ENCODE measurements at regions not wholly inside any gene's neighbourhood (a gene's known extent, or its start where the extent isn't known, plus 50 kb on each side); places are given as distances from the start of the nearest gene placed in this dataset.
"Not testable (repeated sequence)": the region's sequence is repeated elsewhere in the genome, so short reads cannot be mapped to it uniquely, and the experiment has no call there.

DNA sequence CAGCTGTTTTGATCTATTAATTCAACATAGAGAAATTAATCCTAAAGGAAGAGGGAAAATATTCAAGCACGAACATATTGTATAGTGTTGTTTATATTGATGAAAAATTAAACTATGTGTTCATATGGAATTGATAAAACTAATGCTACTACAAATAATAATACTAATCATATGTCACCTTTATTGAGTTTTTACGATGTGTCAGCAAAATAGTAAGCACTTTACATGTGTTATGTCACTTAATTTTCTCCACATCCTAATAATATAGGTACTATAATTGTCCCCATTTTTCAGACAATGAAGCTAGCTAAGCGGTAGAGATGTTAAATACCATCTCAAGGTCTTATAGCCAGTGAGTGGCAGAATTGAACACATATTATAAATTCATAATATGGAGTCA, 2008.5 kb upstream of the WWC1 start:
- DNase-seq (ENCODE audit: low read depth): no peak

DNA sequence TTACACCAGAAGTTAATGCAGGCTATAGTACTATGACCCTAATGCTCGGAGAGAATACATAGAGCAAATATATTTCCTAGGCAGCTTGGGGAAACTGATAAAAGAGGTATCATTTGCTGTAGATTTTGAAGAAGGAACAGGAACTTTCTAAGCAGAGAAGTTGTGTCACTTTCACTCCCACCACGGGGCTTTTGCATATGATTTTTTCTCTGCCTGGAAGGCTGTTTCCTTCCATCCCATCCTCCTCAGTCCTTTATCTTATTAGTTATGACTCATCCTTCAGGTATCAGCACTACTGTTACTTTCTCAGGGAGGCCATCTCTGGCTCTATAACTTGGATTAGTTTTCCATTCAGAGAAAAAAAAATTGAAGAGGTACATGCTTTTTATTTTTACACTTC, 2006.1 kb upstream of the WWC1 start:
- no peak for DNase-seq (ENCODE audit: low read depth)

DNA sequence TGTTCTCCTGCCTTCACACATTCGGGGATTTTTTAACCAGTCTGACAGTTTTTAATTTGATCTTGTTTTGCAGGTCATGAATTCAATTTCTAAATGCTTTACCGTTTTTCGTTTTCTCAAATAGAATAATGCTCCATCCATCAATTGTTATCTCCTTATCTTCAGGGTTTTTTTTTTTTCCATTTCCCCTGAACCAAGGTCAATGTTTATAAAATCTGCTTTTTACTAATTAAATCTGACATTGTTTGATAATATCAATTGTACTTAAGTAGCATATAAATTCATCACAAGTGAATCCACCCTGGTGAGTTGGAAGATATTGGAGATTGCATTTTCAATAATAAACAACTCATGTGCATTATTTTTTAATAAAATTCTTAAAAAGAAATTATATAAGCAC, 2004.6 kb upstream of the WWC1 start:
- no peak for DNase-seq (ENCODE audit: low read depth)

DNA sequence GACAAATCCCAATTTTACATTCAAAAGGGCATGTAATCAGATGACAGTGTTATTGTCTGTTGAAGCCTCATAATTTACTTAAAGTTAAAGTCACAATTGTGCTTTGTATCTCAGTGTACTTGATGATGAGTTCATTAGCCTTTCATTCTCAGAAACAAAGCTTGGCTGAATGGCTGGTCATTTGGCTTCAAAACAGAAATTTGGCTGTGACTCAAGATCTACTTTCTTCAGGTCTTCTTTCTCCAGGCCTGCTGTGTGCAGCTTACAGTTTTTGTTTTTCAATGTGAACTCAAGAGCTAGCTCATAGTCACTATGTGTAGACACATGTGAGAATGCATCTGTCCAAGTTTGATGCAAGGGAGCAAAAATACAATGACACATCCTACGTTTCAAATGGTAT, 2003.6 kb upstream of the WWC1 start:
- DNase-seq (ENCODE audit: low read depth): no peak

DNA sequence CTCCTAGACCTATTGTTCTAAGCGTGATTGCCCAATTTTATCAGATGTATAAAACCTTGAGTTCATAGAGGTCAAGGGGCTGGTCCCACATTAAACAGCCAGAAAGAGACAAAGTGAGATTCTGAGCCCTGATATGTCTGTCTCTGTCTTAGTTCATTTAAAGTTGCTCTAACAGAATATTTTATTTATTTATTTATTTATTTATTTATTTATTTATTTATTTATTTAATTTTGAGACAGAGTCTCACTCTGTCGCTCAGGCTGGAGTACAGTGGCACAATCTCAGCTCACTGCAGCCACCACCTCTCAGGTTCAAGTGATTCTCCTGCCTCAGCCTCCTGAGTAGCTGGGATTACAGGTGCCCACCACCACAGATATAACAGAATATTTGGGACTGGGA, 1999.6 kb upstream of the WWC1 start:
- DNase-seq (ENCODE audit: low read depth): not testable (repeated sequence)

DNA sequence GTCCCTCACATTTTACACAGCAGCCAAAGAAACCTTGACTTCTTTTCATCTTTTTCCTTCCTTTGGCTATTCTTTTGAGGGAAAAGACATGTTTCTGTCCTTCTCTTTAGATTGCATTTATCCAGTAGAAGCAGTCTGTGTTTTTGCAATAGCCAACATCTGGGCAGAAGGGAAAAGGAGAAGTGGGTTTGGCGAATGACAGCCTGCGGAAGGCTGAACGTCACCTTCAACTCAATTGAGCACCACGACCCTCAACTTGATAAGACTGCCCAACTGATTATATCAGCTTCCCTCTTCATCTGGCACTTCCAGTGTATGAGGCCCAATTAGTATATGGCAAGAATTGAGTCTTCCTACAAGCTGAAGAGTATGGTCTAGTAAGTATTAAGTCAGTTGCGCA, 1997.6 kb upstream of the WWC1 start:
- no peak for DNase-seq (ENCODE audit: low read depth)

DNA sequence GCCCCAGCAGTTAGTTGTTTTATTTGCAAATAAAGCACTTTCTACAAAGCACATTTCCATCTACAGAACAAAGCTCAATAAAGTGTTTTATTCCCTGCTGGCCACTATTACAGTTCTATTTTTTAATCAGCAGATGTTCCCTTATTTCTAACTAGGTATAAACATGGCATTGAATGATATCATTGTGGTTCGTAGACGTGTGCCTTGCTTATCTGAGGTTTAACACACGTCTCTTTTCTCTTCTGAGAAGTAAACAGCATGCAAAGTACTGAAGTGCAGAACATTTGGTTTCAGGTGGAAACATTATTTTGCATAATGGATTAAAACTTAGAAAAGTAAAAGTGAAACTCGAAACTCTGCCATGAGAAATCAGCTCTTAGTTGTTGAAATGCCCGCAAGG, 1989.3 kb upstream of the WWC1 start:
- DNase-seq (ENCODE audit: low read depth): no peak

DNA sequence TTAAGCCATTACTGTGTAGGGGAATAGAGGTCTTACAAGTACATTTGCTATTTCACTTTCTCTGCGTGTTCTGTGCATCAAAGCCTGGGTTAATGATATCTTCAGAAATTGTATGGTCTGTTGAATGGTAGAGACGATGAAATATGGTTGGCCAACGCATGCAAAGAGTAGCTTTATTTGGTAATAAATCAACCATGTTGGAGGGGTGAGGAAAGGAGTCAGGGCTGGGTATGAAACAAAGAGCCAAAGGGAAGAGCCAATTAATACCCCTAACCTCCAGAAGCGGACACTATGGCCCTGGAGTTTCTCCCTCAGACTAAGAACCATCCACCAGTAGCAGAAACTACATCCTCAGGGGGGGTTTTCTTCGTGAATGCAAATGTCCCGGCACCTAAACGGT, 1974.0 kb upstream of the WWC1 start:
- DNase-seq (ENCODE audit: low read depth): no peak

DNA sequence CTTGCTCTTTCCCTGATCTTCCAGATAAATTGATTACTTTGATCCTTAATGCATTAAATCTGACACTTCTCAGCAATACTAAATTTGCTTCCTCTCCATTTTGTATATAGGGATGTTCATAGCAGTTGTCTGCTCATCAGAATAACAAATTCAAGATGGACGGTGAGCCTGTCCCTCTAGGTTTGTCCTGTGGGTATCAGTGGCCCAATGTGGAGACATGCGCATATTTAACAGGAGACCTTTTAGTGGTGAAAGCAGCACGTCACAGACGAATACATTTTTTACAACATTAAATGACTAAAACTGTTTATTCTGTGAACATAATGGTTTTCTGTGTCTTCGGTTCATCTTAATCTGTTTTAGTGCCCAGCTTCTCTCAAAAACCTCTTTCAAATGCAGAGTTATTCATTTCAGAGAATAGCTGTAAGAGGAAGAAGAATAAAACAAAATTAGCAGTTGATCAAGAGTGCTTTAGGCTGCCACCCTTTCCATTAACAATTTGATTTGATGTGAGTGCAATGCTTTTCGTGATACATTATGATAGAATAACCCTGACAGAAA, 1970.4 kb upstream of the WWC1 start:
- no peak for DNase-seq (ENCODE audit: low read depth)

DNA sequence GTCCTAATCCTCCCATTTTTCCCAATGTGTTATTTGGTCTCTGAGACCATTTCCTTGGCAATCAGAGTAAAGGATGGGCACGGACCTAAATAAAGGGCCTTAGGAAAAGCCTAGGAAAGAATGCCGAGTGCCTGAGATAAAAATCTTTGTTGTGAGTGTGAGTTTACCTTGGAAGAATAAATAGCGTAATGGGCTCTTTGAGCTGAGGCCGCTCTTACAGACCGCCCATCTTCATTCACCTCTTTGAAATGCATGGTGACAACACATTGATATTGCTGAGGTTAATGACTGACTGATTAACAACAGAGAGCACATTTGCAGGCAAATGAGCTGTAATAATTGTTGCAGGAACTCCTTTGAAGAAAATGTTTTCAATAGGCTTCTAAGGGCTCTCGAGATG, 1967.1 kb upstream of the WWC1 start:
- no peak for DNase-seq (ENCODE audit: low read depth)

DNA sequence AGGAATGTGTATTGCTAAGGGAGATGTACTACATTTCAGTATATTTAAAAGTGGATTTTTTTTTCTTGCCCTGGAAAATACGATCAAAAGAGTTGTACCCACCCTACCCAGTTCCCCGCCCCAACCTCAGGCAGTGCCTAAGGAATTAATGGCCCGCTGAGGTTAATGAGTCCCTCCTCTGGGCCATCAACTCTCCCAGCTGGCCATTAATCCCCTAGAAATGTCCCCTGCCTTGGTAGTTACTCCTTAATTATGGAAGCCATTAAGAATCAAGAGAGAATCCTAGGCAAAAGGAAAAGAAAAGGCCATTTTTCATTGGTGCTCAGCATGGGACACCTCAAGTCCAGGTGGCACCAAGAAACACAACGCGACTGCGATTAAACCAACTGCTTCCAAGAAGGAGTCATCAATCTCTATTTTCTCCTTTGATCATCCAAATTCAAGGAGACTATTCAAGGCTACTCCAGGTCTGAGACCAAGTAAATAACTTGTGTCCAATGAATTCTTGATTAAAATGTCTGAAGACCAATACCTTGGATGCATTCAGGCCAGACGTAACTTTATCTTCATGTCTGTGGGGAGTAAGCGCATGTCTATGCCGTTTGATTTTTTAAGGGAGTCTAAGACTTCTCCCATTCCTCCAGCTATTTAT, 1962.2 kb upstream of the WWC1 start:
- no peak for DNase-seq (ENCODE audit: low read depth)

DNA sequence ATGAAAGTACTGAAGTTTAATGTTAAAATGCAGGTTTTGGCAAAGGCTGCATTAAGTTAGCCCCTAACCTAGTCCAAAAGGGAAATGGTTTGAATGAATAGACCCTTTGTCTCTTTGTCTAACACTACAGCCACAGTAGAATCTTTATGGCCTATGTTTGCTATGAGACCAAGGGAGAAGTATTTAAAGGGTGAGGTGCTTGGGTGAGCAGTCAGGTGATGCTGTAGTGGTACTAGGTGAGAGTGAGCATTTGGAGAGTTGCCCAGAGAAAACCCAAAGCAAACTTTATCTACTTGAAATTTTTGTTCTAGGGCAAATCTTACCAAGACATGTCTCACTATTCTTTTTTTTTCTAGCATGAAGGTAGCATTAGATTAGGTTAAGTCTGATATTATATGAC, 1961.4 kb upstream of the WWC1 start:
- DNase-seq (ENCODE audit: low read depth): no peak

DNA sequence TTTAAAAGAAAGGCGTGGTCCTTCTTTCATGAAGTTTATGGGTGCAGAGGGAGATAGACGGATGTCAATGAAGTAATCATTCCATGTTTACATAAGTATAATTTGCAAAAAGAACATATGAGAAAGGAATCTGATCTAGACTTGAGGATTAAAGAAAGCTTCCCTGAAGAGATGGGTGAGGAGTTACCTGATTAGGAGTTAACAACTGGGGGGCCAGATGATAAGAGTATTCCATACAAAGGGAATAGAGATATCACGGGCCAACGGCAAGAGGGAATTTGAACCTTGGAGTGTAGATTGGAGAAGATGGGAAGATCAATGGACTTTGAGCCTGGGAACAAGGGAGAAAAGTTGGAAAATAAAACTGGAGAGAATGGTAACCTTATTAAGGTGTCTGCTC, 1959.9 kb upstream of the WWC1 start:
- DNase-seq (ENCODE audit: low read depth): no peak

DNA sequence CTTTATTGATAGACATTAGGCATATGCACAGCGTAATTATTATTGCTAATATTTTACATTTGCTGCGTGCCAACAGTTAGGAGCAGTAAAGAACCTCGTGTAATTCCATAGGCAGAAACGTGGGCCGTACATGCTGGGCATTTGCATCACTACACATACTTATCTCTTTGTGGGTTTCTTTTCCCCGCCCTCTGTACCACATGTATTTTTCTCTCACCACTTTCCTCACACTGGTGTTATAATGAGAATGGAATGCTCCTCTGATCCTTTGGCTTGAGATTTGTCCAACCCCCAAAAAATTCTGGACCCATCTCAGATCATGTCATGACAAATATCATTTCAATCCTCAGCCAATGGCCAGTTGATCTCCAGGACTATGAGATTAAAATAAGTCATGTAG, 1952.6 kb upstream of the WWC1 start:
- peak; percentile 86 for DNase-seq (ENCODE audit: low read depth)

DNA sequence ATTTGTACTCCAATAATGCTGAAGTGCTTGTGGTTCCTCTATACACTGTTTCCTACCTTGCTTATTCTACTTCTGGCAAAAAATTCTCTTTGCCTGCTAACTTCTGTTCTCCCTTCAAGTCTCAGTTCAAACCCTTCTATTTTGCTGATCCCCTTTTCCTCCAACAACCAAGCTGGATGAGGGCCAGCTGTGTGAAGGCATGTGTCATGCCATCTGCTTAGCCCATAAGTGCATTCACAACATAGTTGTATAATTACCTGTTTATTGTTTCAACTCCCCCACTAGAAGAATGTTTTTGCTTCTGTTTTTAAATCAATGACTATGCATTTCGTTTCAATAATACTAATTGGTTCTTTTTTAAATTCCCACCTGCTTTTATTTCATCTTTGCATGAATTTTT, 1951.4 kb upstream of the WWC1 start:
- peak; percentile 90 for DNase-seq (ENCODE audit: low read depth)

DNA sequence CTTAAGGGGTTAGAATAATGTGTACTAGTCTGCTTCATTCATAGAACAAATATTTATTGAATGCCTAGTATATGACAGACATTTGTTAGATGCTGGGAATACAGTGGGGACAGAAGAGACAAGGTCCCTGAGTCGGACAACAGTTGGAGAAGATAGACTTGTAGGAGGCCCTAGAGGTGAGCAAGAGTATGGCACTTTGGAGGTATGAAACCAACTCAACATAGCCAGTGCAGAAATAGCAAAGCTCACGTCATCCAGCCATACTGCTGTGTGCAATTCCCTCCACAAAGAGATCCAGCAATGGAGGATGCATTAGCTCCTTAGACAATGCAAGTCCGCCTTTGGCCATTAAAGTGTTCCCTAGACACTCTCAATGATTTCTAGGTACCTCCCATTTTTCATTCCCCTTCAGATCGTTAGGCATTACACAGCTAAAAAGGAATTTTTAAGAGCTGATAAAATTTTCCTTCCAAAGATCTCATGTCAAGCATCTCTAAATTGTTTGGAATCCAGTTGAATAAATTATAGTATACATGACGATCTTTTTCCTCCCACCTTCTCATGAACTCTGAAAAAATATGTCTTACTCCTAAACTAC, 1949.6 kb upstream of the WWC1 start:
- DNase-seq (ENCODE audit: low read depth): peak; percentile 34

DNA sequence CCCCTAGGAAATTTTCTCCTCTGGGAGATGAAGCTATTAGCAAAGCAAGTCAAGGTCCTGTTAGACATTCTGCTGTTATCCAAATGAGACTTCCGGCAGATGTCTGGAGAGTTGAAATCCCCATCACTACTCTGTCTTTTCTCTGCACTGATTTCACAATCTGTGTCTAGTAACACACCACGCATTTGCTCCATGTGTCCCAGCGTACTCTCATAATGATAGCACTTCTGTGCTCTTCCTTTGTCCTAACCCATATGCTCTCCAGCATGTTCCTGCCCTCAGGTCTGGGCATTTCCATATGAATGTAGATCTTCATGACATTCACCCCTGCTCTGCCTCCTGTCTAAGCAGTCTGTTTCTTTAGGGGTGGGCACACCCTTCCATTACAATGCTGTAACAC, 1949.0 kb upstream of the WWC1 start:
- DNase-seq (ENCODE audit: low read depth): no peak

DNA sequence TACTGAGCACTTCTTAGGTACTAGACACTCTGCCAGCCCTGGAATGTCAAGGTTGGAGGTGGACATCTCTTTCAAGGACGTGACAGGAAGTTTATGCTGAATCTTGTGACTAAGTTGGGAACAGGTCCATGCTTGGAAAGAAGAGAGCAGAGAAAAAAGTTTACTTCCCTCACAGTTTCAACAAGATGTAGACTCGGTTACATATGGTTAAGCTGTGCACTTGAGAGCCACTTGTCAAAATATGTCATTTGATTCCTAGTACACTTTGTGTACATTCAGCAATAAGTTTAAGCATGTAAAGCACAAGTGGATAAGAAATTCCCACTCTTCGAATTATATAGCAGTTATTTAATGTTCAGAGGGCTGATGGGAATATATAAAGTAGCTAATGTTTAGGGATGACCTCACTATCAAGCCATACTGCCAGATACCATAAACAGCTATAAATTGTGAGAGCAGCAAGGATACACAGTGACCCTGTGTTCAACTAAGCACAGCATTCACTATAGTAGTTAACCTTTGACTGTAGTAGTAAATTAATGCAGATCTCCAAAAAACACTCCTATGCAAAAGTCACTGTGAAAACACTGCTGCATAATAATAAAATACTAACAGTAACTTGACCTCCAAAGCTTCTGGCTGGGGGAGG, 1944.6 kb upstream of the WWC1 start:
- DNase-seq (ENCODE audit: low read depth): no peak

DNA sequence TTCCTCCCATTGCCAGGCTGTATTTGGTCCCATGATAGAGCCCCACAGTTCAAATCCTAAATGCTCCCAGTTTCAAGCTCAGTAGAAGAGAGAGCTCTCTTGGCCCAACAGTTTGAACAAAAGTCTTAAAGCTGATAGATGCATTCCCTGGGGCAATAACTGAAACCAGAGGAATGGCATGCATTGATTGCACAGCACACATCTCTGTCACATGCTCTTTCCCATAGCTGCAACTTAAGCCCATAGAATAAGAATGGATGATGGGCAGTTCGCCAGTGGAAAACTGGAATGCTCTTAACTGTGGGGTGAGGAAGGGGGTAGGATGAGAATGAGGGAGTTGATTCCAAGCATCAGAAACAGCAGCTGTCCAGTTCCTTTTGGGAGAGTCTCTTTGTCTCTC, 1942.4 kb upstream of the WWC1 start:
- DNase-seq (ENCODE audit: low read depth): no peak

DNA sequence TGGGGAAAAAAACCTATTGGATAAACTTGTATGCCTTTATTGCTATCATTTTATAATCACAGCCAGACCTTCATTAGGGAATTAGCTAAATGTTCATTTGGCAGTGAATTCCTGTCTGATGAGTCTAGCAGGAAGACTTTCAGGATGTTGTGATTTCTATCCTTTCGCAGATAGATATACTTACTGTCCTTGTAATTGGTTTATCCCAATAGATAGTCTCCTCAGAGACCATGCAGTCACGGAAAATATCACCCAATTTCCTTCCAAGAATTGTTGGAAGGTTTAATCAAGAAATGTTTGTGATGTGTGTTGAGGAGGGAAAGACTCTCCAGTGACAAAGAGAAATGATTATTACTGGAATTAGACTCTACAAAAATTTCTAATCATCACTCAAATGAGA, 1937.9 kb upstream of the WWC1 start:
- no peak for DNase-seq (ENCODE audit: low read depth)

DNA sequence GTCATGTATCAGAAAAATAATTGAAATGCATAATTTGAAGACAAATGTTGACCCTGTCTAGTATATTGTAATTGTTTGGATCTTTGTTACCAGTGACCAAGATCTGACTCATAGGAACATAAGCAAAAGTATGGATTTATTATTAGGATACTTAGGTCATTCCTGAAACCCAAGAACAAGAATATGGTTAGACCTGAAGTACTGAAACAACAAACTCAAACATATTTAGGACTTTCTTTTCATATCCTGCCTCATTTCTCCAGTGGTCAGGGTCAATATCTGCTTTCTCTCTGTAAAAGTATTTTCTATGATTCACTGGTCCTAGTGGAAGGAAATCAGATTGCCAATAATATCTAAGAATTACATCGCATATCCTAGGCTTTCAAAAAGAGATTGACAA, 1937.1 kb upstream of the WWC1 start:
- DNase-seq (ENCODE audit: low read depth): peak; percentile 33

DNA sequence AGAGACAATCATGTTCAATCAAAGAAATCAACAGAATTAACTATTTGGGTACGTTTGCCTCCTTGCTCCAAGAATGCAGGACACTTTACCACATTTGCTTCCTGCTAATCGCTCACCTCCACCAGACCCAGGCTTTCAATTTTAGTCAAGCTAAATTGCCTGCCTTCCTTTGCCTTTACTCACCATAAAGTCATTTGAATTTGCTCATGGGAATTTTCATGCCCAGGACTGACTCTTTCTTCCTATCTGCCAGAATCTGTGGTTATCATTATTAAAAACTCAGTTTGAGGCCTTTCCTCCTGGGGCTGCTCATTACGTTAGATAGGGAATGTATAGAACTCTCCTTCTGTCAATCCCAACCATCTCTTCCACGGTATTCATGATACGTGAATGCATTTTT, 1935.3 kb upstream of the WWC1 start:
- peak; percentile 57 for DNase-seq (ENCODE audit: low read depth)

DNA sequence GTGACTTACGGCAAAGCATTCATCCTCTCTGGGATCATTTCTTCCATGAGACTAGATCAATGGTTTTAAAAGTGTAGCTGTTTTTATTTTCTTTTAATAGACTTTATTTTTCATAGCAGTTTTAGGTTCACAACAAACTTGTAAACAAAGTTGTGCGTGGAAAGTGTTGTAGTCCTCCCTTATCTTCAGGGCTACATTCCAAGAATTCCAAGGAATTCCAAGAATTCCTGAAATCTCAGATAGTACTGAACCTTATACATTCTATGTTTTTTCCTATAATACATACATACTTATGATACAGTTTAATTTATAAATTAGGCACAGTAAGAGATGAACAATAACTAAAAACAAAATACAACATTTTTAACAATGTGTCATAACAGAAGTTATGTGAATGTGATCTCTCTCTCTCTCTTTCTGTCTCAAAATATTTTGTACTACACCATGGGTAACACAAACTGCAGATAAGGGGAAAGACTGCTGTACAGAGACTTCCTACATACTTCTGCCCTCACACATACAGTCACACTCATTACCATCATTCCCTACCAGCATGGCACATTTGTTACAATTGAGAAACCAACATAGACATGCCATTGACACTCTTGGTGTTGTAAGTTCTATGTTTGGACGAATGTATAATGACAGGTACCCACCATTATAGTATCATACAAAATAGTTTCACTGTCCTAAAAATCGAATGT, 1933.2 kb upstream of the WWC1 start:
- DNase-seq (ENCODE audit: low read depth): no peak
